HG03196 (cell line): ENCODE measurements at regions not wholly inside any gene's neighbourhood (a gene's known extent, or its start where the extent isn't known, plus 50 kb on each side); places are given as distances from the start of the nearest gene placed in this dataset.
"Not testable (repeated sequence)": the region's sequence is repeated elsewhere in the genome, so short reads cannot be mapped to it uniquely, and the experiment has no call there.

Experiments used
- ATAC-seq: cut with Tn5 transposase; IDR thresholded peaks from one replicate; pipeline ENCODE4 v1.9.1; 2021; ENCODE audit not compliant: unreplicated experiment

DNA sequence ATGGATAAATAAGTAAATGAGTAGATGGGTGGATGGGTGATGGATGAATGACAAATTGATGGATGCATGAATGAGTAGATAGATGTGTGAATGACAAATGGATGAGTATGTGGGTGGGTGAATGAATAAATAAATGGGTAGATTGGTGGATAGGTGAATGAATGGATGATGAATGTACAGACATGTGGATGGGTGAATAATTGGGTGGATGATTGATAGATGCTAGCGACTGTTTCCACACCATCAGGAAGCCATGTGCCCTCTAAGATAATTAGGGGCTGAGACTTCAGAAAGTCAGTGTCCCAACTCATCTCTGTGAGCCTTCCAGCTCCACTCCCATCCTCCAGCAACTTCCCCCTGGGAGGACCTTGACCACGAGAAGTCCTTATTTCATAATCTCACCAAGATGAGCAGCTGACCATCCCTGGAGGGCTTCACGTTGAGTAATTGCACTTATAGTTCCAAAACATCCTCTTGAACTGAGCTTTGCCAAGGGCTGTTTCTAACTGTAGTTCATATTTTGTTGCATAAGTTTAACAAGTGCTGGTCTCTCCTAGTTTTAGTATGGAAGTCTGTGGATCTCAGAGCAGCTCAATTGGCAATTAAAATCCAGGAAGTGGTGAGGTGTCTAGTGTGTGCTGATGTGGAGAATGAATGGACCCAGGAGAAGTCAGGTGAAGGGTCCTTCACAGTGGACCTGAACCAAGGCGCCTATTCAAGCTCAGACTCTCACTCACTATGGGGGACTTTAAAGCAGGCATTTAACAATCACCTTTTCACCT, 295.7 kb downstream of the ADGRD1 start:
- no peak for ATAC-seq

DNA sequence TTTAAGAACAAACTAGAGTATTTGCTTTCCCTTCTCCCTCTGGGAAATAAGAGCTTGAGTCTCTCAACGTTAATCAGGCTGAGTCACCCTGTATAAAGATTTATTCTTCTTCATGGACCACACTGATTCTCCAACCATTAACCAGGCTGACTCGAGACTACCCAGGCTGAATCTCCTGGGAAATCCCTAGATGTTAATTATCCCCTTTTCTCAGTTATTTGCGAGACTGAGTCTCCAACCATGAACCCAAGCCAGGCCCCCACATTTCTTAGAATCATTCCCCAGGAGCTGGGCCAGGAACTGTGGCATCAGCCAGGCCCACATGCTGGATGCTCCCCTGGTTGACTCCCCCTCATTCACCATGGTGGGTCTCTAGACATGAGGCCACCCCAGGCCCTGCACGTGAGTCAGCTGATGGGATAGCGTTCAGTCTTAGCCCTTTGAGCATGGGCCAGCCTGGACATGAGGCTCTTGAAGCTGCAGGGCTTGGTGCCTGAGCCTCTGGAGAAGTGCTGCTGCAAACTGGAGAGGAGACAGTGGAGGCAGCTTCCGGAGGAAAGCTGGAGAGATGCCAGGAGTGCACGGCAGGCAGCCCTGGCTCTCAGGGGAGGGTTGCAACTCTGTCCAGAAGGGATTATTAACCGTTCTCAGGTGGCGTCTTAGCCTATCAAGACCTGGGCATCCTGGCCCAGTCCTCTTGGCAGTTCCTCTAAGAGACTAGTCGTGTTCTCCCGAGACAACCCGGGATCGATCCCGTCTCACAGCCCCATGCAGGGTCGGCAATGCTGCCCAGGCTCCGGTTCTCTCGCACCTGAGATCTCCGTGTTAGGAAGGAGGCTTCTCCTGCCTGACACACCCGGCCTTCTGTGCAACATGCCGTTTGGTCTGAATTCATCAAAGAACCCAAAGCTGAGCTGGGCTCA, 296.6 kb downstream of the ADGRD1 start:
- no peak for ATAC-seq

DNA sequence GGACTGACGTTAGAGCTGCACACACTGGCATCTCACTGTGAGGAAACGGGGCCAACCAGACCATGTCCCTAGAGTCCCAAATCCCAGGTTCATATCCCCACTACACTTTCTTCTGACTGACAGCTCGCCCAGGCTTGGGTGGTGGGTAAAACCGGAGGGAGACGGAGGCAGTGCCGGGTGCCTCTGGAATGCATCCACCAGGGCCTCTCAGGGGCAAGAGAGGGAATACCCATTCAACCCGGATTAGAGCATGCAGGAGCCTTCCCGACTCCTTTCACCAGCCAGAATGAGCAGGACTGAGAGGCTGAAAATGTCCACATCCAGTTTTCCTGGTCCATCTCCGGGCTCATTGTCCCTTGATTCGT, 297.2 kb downstream of the ADGRD1 start:
- ATAC-seq: no peak

- ATAC-seq: no peak
Measured at GRCh38 chr12:131251336-131252101, 297.8 kb downstream of the ADGRD1 start.

DNA sequence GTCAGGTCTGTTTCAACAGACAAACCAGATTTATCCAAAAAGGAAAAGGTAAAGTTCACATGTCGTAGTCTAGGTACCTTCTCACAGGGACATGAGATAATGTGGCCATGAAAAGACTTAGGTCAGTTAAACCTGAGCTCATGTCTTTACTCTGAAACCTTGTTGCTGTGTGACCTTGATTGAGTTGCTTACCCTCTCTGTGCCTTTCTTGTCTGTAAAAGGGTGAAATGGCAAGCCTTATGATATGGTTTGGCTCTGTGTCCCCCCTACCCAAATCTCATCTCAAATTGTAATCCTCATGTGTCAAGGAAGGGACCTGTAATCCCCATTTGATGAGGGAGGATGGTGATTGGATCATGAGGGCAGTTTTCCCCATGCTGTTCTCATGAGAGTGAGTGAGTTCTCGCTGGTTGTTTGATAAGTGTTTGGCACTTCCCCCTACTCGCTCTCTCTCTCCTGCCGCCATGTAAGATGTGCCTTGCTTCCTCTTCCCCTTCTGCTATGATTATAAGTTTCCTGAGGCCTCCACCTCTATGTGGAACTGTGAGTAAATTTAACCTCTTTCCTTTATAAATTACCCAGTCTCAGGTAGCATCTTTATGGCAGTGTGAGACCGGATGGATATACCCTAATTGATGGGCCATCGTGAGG, 299.8 kb downstream of the ADGRD1 start:
- no peak for ATAC-seq

GRCh38 chr12:131254374-131254773, 300.7 kb downstream of the ADGRD1 start:
- ATAC-seq: no peak

DNA sequence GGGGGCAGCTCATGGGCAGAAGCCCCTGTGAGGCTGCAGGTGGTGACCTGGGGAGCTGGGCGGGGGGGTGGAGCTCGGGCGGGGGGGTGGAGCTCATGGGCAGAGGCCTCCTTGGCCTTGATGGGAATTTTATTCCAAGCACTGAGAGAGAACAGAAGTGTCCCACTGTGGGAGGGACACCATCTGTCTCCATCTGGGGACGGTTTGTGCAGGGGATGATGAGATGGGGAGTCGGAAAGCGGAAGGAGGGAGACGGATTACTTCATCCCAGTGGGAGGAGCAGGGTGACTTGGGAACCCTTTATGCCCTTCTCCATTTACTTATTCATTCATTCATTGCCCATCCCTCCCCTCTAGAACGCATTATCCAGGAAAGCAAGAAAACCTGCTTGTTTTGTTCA, 304.7 kb downstream of the ADGRD1 start:
- no peak for ATAC-seq

GRCh38 chr12:131260251-131260905, 306.7 kb downstream of the ADGRD1 start:
- no peak for ATAC-seq

DNA sequence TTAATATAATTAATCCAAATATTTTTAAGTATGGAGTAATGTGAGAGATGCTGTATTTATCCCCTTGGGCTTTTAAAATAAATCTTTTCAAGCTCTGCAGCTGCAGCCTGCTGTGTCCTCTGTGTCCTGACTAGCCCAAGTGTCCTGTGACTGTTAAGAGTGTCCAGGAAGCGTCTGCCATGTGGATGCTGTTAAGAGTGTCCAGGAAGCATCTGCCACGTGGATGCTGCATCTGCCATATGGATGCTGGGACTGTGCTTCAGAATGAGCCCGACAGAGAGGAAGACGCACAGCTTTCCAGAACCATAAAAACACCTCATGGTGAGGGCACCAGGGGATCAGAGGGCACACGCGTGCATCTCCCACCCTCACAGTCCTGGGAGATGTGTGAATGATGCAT, 307.2 kb downstream of the ADGRD1 start:
- no peak for ATAC-seq

GRCh38 chr12:131261906-131262305, 308.2 kb downstream of the ADGRD1 start:
- no peak for ATAC-seq

DNA sequence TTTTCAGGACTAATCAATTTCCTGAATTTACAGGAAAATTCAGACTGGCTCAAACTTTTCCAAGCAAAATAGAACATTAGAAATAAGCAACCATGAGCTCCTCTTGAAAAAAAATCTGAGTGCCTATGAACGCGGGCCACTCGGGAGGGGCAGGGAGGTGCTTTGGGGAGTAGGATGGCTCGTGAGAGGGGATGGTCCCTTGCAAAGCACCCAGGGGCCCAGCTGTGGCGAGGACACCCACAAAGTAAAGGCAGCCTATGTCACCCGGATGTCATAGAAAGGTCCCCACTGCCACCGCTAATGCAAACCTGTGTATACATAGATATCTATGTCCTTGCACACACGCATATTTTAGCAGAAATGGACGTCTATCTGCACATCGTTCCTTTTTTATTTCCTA, 309.9 kb downstream of the ADGRD1 start:
- ATAC-seq: no peak

GRCh38 chr12:131264635-131265034, 310.9 kb downstream of the ADGRD1 start:
- no peak for ATAC-seq

DNA sequence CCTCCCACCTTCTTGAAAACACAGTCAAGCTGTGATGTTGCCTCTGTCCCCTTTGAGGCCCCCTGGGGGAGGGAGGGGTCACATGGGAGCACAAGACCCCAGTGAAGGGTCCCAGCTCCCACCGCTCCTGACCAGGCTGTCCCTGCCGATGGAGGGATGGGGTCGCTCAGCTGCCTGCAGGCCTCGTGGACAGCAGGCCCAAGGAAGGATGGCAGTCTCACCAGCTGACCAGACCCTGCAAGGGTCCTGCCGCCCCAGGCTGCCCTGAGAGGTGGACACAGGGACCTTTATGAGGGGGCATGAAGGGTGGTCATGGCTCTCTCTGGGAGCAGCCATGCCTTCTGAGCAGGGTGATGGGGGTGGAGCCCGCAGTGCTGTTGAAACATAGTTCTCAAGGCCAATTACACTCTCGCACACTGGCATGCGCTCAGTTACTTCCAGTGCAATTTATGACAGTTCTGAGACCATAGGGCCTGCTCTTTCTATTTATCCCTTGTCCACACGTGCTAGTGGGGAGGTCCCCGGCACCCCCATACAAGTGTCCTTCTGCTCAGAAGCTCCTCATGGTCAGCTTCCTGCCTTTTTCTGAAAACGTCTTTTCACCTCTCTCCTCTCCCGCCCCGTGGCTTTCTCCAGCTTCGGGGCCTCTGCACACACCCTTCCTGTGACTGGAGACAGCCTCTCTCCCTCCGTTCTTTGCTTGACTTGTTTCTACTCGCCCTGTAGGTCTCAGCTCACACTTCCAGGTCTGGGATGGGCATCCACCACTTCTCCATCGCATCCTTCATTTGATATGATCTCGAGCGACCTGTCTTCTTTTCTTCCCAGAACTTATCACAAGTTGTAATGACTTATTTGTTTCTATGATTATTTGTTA, 313.1 kb downstream of the ADGRD1 start:
- no peak for ATAC-seq

DNA sequence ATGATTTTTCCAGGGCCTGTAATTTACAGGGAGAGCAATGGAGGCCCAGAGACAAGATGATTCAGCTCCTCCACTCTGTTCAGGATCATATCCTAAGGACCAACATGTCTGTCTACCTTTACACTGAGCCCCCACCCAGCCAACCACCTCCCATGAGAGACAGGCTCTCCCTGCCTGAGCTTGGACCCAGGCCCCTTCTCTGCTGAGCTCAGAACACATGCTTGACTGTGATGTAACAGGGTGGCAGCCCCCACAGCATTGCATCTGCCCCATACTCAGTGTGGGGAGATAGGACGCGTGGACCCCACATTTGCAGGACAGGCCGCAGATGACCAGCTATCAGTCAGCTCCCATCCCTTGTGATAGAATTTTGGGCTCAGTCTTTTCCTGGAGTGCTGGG, 313.9 kb downstream of the ADGRD1 start:
- ATAC-seq: no peak

DNA sequence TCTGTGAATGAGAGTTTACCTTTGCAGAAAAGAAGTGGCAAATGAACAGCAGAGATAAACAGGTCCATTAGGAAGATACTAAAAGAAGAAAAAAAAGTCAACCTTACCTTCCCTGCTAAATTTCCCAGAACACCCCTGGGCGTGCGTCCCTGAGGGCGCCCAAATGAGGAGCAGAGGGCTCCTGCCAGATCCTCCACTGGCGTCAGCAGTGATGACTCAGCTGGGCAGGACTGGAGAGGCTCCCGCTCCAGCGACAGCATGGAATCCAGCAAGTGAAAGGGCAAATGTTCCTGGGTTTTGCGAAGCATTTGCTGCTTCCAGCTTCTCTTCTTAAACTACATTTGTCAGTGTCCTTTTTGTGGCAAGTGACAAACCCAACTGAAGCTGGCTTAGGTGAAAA, 314.4 kb downstream of the ADGRD1 start:
- ATAC-seq: not testable (repeated sequence)

DNA sequence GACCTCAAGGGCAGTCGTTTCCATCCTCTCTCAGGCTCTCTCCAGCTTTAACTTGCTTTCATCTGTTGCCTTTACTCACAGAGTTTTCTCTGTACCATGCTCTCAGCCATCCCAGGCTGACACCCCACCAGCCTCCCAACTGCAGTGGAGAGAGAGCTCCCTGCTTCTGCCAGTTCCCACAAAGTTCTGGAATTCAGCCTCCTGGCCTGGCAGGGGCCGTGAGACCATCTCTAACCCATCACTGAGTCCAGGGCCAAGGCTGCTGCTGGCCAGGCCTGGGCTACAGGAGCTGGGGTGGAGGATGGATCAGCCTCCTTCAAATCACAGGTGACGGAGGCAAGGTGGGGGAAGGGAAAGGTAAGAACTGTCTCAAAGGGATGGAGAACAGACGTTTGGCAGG, 314.9 kb downstream of the ADGRD1 start:
- ATAC-seq: not testable (repeated sequence)

- ATAC-seq: no peak
Measured at GRCh38 chr12:131269551-131269950, 315.8 kb downstream of the ADGRD1 start.

DNA sequence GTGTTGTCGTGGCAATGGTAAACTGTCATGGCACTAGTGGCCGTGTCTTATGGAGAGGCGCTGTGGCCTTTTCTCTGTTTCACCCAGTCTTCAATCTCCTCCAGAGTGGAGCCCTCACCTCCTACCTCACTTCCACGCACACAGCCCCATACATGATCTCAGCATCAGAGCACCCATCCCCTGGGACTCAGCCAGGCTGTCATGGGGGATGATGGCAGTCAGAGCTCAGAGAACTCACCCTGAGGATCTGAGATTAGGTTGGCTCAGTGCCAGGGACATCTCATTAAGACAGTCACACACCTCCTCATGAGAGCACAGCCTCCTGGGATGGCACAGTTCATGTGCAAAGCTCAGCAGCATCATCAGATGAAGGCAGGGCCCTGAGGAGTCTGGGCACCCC, 316.3 kb downstream of the ADGRD1 start:
- not testable (repeated sequence) for ATAC-seq

- no peak for ATAC-seq
Measured at GRCh38 chr12:131271724-131272123, 318.0 kb downstream of the ADGRD1 start.
